DND-41 (cell line): ENCODE measurements at regions not wholly inside any gene's neighbourhood (a gene's known extent, or its start where the extent isn't known, plus 50 kb on each side); places are given as distances from the start of the nearest gene placed in this dataset.

Source experiments
- CTCF ChIP-seq: IDR thresholded peaks from 2 replicates; pipeline ENCODE4 v1.5.1; 2012; ENCODE audit warnings: borderline replicate concordance, low read length, moderate library complexity, mild to moderate bottlenecking; ENCODE audit not compliant: poor library complexity, severe bottlenecking; ENCODE audit errors: extremely low read depth
- EZH2 ChIP-seq: IDR thresholded peaks from 3 replicates; pipeline ENCODE4 v1.6.1; 2012; ENCODE audit warnings: borderline replicate concordance, low read depth, mild to moderate bottlenecking, moderate library complexity, low read length, inconsistent platforms; ENCODE audit not compliant: severe bottlenecking

GRCh38 chr14:26088275-26088674, 509.6 kb downstream of the NOVA1 start:
- no peak for TF ChIP-seq CTCF
- no peak for TF ChIP-seq EZH2
